ENCODE measurements at regions not wholly inside any gene's neighbourhood (a gene's known extent, or its start where the extent isn't known, plus 50 kb on each side); places are given as distances from the start of the nearest gene placed in this dataset.

DNA sequence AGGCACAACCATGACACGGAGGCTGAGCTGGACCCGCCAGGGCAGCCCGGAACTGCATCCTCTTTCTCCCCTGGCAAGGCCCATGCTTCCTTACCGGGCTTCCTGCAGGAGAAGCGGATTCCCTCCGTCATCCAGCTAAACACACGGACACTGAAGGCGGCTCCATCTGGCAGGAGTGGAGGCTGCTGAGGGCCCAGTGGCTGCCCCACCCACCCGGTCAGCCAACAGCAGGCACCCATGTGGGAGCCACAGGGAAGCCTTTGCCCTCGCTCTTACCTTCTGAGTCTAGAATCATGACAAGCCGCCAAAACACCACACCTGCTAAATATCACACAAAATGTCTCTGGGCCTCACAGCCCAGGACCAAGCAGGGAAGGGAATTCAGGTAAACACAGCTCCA is 321.6 kb upstream of the RNF32 start:
- TF ChIP-seq, protein P1, sequence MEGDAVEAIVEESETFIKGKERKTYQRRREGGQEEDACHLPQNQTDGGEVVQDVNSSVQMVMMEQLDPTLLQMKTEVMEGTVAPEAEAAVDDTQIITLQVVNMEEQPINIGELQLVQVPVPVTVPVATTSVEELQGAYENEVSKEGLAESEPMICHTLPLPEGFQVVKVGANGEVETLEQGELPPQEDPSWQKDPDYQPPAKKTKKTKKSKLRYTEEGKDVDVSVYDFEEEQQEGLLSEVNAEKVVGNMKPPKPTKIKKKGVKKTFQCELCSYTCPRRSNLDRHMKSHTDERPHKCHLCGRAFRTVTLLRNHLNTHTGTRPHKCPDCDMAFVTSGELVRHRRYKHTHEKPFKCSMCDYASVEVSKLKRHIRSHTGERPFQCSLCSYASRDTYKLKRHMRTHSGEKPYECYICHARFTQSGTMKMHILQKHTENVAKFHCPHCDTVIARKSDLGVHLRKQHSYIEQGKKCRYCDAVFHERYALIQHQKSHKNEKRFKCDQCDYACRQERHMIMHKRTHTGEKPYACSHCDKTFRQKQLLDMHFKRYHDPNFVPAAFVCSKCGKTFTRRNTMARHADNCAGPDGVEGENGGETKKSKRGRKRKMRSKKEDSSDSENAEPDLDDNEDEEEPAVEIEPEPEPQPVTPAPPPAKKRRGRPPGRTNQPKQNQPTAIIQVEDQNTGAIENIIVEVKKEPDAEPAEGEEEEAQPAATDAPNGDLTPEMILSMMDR (IDR thresholded peaks at IDR 0.05; ENCODE audit: low read depth, low read length, poor library complexity, severe bottlenecking), result no peak
- TF ChIP-seq EZH2phosphoT487 (IDR thresholded peaks at IDR 0.05; ENCODE audit: borderline replicate concordance, low read length), result no peak
- Histone ChIP-seq H3K4me2 (ENCODE audit: low read length) (no peak overlapping the region), H3F3A (ENCODE audit: control insufficient read depth, insufficient read depth) (no peaks in the 10 kb centered on the region), H3K9me2 (replicated peaks; ENCODE audit: control insufficient read depth, low read length) (no peaks in the 10 kb centered on the region), H3K4me1 (ENCODE audit: control insufficient read depth, low read length) (no peaks in the 10 kb centered on the region), H4K20me1 (ENCODE audit: control insufficient read depth, insufficient read depth, low read depth, low read length) (no peaks in the 10 kb centered on the region), H3K27ac (ENCODE audit: low read depth, low read length) (no peak overlapping the region), H3K27me3 (ENCODE audit: control insufficient read depth, low read length) (no peaks in the 10 kb centered on the region), H3K9me3 (ENCODE audit: control insufficient read depth, insufficient read depth, low read length) (no peaks in the 10 kb centered on the region), H3K4me3 (ENCODE audit: low read length) (no peak overlapping the region), H3K36me3 (ENCODE audit: control insufficient read depth, low read length) (no peaks in the 10 kb centered on the region), H3K79me2 (ENCODE audit: control insufficient read depth, low read length) (no peaks in the 10 kb centered on the region)

DNA sequence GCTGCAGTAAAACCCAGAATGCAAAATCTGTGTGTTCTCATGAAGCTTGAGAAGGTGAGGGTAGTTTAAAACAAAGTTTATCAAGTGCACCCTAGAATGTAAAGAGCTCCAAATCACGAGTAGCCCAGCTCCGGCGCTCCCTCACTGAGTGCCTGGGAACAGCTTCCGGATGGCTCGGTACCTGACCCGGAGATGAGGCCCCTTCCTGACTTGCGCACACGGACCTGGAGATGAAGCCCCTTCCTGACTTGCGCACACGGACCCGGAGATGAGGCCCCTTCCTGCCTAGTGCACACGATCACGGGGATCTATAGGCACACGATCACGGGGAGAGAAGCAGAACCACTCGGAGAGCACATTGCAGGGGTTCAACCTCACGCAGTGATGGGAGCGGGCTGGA is 322.1 kb upstream of the RNF32 start:
- Histone ChIP-seq H3K9me3 (ENCODE audit: control insufficient read depth, insufficient read depth, low read length) (no peaks in the 10 kb centered on the region), H3K4me3 (ENCODE audit: low read length) (no peak overlapping the region)

DNA sequence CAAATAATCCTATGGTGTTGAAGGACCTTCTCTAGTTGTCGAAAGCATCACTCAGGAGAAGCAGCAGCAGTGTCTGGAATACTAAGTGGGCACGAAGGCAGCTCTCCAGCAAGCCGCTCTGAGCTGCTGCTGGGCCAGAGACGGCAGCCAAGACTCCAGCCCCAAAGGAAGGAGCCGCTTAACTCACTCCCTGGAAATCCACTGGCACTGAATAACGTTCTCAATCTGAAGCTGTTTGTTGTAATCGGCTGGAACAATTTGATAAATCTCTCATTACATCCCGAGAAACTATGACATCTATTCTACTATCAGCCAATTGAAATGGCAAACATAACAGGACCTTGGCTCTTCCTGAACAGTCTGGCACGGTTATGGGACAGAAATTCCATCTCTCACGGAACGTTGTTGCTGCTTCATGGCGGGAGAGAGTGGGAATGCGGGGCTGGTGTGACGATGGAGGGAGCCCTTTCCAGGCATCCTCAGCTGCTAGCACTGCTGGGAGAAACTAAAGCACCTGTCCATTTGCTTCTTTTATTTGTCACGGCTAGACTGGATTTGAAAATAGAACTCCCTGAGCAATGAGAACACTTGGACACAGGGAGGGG is 331.5 kb upstream of the RNF32 start:
- Histone ChIP-seq H3K27ac (ENCODE audit: low read depth, low read length) (no peak overlapping the region), H3K4me1 (ENCODE audit: control insufficient read depth, low read length) (no peaks in the 10 kb centered on the region), H3K9me3 (ENCODE audit: control insufficient read depth, insufficient read depth, low read length) (no peaks in the 10 kb centered on the region), H3K4me3 (ENCODE audit: low read length) (no peak overlapping the region), H3K9me2 (replicated peaks; ENCODE audit: control insufficient read depth, low read length) (no peaks in the 10 kb centered on the region), H4K20me1 (ENCODE audit: control insufficient read depth, insufficient read depth, low read depth, low read length) (no peaks in the 10 kb centered on the region), H3K79me2 (ENCODE audit: control insufficient read depth, low read length) (no peaks in the 10 kb centered on the region), H3K36me3 (ENCODE audit: control insufficient read depth, low read length) (no peaks in the 10 kb centered on the region), H3F3A (ENCODE audit: control insufficient read depth, insufficient read depth) (no peaks in the 10 kb centered on the region), H3K27me3 (ENCODE audit: control insufficient read depth, low read length) (no peaks in the 10 kb centered on the region), H3K4me2 (ENCODE audit: low read length) (no peak overlapping the region)
- TF ChIP-seq, protein P1 (IDR thresholded peaks at IDR 0.05; ENCODE audit: low read depth, low read length, poor library complexity, severe bottlenecking), result no peak
- TF ChIP-seq EZH2phosphoT487 (IDR thresholded peaks at IDR 0.05; ENCODE audit: borderline replicate concordance, low read length), result no peak

More for the DNA sequence above, 322.1 kb upstream of the RNF32 start:
- H3K36me3 ChIP-seq (ENCODE audit: control insufficient read depth, low read length), result no peaks in the 10 kb centered on the region
- H3K9me2 ChIP-seq (replicated peaks; ENCODE audit: control insufficient read depth, low read length), result no peaks in the 10 kb centered on the region
- H3F3A ChIP-seq (ENCODE audit: control insufficient read depth, insufficient read depth), result no peaks in the 10 kb centered on the region
- no peaks in the 10 kb centered on the region for H4K20me1 ChIP-seq (ENCODE audit: control insufficient read depth, insufficient read depth, low read depth, low read length)
- H3K4me2 ChIP-seq (ENCODE audit: low read length), result no peak overlapping the region
- no peak overlapping the region for H3K27ac ChIP-seq (ENCODE audit: low read depth, low read length)
- H3K79me2 ChIP-seq (ENCODE audit: control insufficient read depth, low read length), result no peaks in the 10 kb centered on the region
- no peaks in the 10 kb centered on the region for H3K27me3 ChIP-seq (ENCODE audit: control insufficient read depth, low read length)
- TF ChIP-seq EZH2phosphoT487 (IDR thresholded peaks at IDR 0.05; ENCODE audit: borderline replicate concordance, low read length), result no peak
- TF ChIP-seq, protein P1 (IDR thresholded peaks at IDR 0.05; ENCODE audit: low read depth, low read length, poor library complexity, severe bottlenecking), result no peak
- H3K4me1 ChIP-seq (ENCODE audit: control insufficient read depth, low read length), result no peaks in the 10 kb centered on the region

Measured in DOHH2 (cell line).